Prostate gland (tissue), 2 donors: ENCODE measurements at regions not wholly inside any gene's neighbourhood (a gene's known extent, or its start where the extent isn't known, plus 50 kb on each side); places are given as distances from the start of the nearest gene placed in this dataset.

Experiments used
- CTCF ChIP-seq, 4 experiments: fragments of 200-600 bp in 2 of 4; fragments of 450-650 bp in 2 of 4; sonication (generic) in 2 of 4; IDR thresholded peaks; 1 replicate in 3 of 4; 2 replicates in 1 of 4; pipeline ENCODE4 v1.5.1; 2016 to 2019; ENCODE audit warnings: antibody characterized with exemption in 4 of 4, mild to moderate bottlenecking in 2 of 4, moderate library complexity in 2 of 4
- POLR2A ChIP-seq: fragments of 450-650 bp; IDR thresholded peaks from one replicate; pipeline ENCODE4 v1.6.1; 2016; ENCODE audit warnings: antibody characterized with exemption, mild to moderate bottlenecking
- POLR2AphosphoS5 ChIP-seq: sonication (generic); formaldehyde crosslinking; IDR thresholded peaks from one replicate; pipeline ENCODE4 v1.6.1; 2017; ENCODE audit warnings: antibody characterized with exemption

GRCh38 chr22:49076300-49077035 is 751.2 kb downstream of the BRD1 start:
- TF ChIP-seq CTCF (IDR thresholded peaks at IDR 0.05) (no peak), POLR2A (no peak), POLR2AphosphoS5 (no peak)
